GM10266 (cell line): ENCODE measurements at regions not wholly inside any gene's neighbourhood (a gene's known extent, or its start where the extent isn't known, plus 50 kb on each side); places are given as distances from the start of the nearest gene placed in this dataset.

Experiments used
- DNase-seq: peaks from one replicate; pipeline ENCODE4 v3.0.0; 2012; ENCODE audit errors: extremely low spot score
- CTCF ChIP-seq: IDR thresholded peaks from 2 replicates; pipeline ENCODE4 v1.5.1; 2012; ENCODE audit warnings: mild to moderate bottlenecking, low read depth; ENCODE audit not compliant: control insufficient read depth, insufficient read depth; ENCODE audit errors: missing control alignments

GRCh38 chr5:39711821-39712220 is 287.0 kb upstream of the DAB2 start:
- DNase-seq = no peak
- TF ChIP-seq CTCF = no peak

GRCh38 chr5:39709032-39709431 is 284.3 kb upstream of the DAB2 start:
- no peak for TF ChIP-seq CTCF
- no peak for DNase-seq

GRCh38 chr5:39702928-39703327 is 278.1 kb upstream of the DAB2 start:
- no peak for DNase-seq
- no peak for TF ChIP-seq CTCF

GRCh38 chr5:39700523-39700922 is 275.7 kb upstream of the DAB2 start:
- TF ChIP-seq CTCF = no peak
- no peak for DNase-seq

GRCh38 chr5:39698838-39699560 is 274.2 kb upstream of the DAB2 start:
- DNase-seq = no peak
- TF ChIP-seq CTCF = no peak

- TF ChIP-seq CTCF = no peak
- no peak for DNase-seq
Observed at GRCh38 chr5:39697881-39698280, 273.1 kb upstream of the DAB2 start.

- no peak for DNase-seq
- TF ChIP-seq CTCF = no peak
Observed at GRCh38 chr5:39696672-39697398, 272.1 kb upstream of the DAB2 start.
